ENCODE measurements at regions not wholly inside any gene's neighbourhood (a gene's known extent, or its start where the extent isn't known, plus 50 kb on each side); places are given as distances from the start of the nearest gene placed in this dataset.

DNA sequence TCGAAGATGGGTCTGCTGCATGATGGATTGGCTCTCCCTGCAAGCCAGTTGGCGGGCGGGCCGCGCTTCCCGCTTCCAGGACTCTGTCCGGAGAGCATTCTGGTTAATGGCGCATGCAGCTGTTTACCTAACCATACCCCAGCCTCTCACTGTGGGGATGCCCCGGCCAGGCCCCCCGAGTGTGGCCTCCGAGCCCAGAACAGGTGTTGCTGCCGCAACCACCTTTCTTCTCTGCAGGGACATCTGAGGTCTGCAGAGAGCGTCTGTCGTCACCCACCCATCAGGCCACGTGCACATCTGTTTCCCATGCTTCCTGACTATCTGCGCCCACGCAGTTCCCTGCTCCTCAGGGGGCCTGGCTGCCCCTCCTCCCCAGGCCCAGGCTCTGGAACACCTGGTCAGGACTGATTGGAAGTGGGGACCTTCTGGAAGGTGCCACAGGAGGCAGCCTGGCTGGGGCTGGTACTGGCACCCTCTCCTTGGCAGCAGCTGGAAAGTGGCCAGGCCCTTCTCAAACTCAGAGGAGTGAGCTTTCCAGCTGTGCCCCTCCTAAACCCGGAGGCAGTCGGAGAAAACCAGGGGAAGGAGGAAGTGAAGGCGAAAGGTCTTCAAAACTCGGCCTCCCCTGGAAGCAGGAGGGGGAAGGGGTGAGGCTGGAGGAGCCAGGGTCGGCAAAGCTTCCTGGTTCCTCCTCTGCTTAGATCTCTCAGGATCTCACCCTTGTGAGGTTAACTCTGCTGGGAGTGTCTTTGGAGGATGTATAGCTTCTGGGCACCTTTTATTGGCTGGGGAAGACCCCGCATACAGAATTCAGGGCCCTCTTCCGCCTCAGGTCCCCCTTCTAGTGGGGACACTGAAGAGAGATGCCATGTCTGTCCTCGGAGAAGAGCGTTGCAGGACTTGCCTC is 64.5 kb upstream of the CIBAR2 start:
- Histone ChIP-seq H3K4me3 (no peak overlapping the region), H3K27ac (no peak overlapping the region), H3K27me3 (no peaks in the 10 kb centered on the region), H3K4me1 (ENCODE audit: low read depth) (peaks cover 38% of the 10 kb centered on the region), H3K36me3 (no peaks in the 10 kb centered on the region), H3K9me3 (ENCODE audit: low read depth) (no peaks in the 10 kb centered on the region)
- no peak for TF ChIP-seq CTCF (IDR thresholded peaks at IDR 0.05; ENCODE audit: low read depth, low read length)
- no peak for DNase-seq (ENCODE audit: low read depth in 1 of 2, low spot score in 1 of 2)

DNA sequence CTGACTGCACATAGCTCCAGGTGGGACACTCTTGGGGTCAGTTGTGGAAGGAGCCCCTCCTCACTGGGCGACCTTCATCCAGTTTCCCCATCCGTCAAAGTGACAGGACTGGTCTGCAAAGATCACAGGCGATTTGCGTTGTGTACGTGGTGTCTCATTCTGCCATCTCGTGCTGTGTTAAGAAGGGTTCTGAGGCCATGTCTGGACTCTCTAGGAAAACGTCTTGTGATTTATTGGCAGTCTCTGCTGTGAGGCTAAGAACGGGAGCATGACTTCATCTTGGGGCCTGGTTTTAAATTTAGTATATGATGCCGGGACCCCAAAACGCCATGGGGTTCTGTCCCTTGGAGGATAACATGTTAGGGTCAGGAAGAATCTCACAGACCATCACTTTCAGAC is 65.2 kb upstream of the CIBAR2 start:
- H3K4me3 ChIP-seq: no peak overlapping the region
- H3K27ac ChIP-seq: no peak overlapping the region
- no peak for DNase-seq (ENCODE audit: low read depth in 1 of 2, low spot score in 1 of 2)
- no peak for TF ChIP-seq CTCF (IDR thresholded peaks at IDR 0.05; ENCODE audit: low read depth, low read length)
- peaks cover 34% of the 10 kb centered on the region for H3K4me1 ChIP-seq (ENCODE audit: low read depth)
- H3K27me3 ChIP-seq: no peaks in the 10 kb centered on the region
- no peaks in the 10 kb centered on the region for H3K36me3 ChIP-seq
- H3K9me3 ChIP-seq (ENCODE audit: low read depth): no peaks in the 10 kb centered on the region

- no peak for TF ChIP-seq CTCF (IDR thresholded peaks at IDR 0.05; ENCODE audit: low read depth, low read length)
These were observed 65.8 kb upstream of the CIBAR2 start for GRCh38 chr16:85178006-85178591.

DNA sequence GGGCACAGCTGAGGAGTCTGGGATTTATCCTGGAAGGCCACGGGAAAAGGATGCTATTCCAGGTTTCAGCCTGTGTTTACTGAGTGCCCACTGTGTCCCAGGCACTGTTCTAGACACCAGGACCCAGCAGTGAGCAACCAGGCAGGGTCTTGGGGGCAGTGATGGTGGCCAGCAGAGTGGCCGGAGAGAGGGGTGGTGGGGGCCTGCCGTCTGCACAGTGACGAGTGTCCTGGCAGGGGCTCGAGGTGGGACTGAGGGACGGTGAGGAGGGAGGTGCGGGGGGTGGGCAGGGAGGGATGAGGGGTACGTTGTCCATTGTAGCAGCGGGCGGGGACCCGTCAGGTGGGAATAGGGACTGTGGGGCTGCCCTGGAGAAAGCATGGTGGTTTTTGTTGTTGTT is 66.3 kb upstream of the CIBAR2 start:
- H3K36me3 ChIP-seq: no peaks in the 10 kb centered on the region
- DNase-seq (ENCODE audit: low read depth in 1 of 2, low spot score in 1 of 2): no peak
- peaks cover 27% of the 10 kb centered on the region for H3K4me1 ChIP-seq (ENCODE audit: low read depth)
- no peaks in the 10 kb centered on the region for H3K9me3 ChIP-seq (ENCODE audit: low read depth)
- no peak overlapping the region for H3K4me3 ChIP-seq
- no peaks in the 10 kb centered on the region for H3K27me3 ChIP-seq
- TF ChIP-seq CTCF (IDR thresholded peaks at IDR 0.05; ENCODE audit: low read depth, low read length): no peak
- no peak overlapping the region for H3K27ac ChIP-seq

More at GRCh38 chr16:85178006-85178591, 65.8 kb upstream of the CIBAR2 start:
- Histone ChIP-seq H3K9me3 (ENCODE audit: low read depth) (no peaks in the 10 kb centered on the region), H3K27ac (no peak overlapping the region), H3K27me3 (no peaks in the 10 kb centered on the region), H3K4me1 (ENCODE audit: low read depth) (peaks cover 28% of the 10 kb centered on the region), H3K36me3 (no peaks in the 10 kb centered on the region), H3K4me3 (no peak overlapping the region)
- DNase-seq (ENCODE audit: low read depth in 1 of 2, low spot score in 1 of 2): no peak

GRCh38 chr16:85179344-85180046 is 67.2 kb upstream of the CIBAR2 start:
- DNase-seq (ENCODE audit: low read depth in 1 of 2, low spot score in 1 of 2): no peak
- H3K4me1 ChIP-seq (ENCODE audit: low read depth): peaks cover 20% of the 10 kb centered on the region

More at GRCh38 chr16:85179344-85180046, 67.2 kb upstream of the CIBAR2 start:
- TF ChIP-seq CTCF (IDR thresholded peaks at IDR 0.05; ENCODE audit: low read depth, low read length): no peak
- peaks cover 5% of the 10 kb centered on the region for H3K36me3 ChIP-seq
- no peak overlapping the region for H3K27ac ChIP-seq
- H3K9me3 ChIP-seq (ENCODE audit: low read depth): no peaks in the 10 kb centered on the region
- H3K4me3 ChIP-seq: no peak overlapping the region
- no peaks in the 10 kb centered on the region for H3K27me3 ChIP-seq
